ENCODE measurements at regions not wholly inside any gene's neighbourhood (a gene's known extent, or its start where the extent isn't known, plus 50 kb on each side); places are given as distances from the start of the nearest gene placed in this dataset.

GRCh38 chr5:13350767-13351166 is 593.7 kb downstream of the DNAH5 start:
- no peaks in the 10 kb centered on the region for H3F3A ChIP-seq (replicated peaks; ENCODE audit: low read depth)
- H3K36me3 ChIP-seq (ENCODE audit: insufficient read depth) = no peaks in the 10 kb centered on the region
- no peaks in the 10 kb centered on the region for H3K9me2 ChIP-seq (ENCODE audit: insufficient read depth)
- no peak overlapping the region for H3K4me2 ChIP-seq
- no peaks in the 10 kb centered on the region for H3K79me2 ChIP-seq (replicated peaks; ENCODE audit: insufficient read depth)
- no peak overlapping the region for H3K4me3 ChIP-seq
- Mint-ChIP-seq H3K9me3 (no peaks in the 10 kb centered on the region; the same call in 2 of the 3 replicates), H3K36me3 (ENCODE audit: low read depth) (no peaks in the 10 kb centered on the region), H3K27ac (no peak overlapping the region), H3K4me3 (no peak overlapping the region), H3K27me3 (ENCODE audit: insufficient read depth, low read depth, poor library complexity) (peaks cover 2% of the 10 kb centered on the region), H3K4me1 (no peaks in the 10 kb centered on the region)
- H3K4me1 ChIP-seq (ENCODE audit: insufficient read depth) = no peaks in the 10 kb centered on the region
- no peak overlapping the region for H2AFZ ChIP-seq
- DNase-seq (ENCODE audit: low spot score) (no peak), ATAC-seq (no peak)
- H3K27ac ChIP-seq (ENCODE audit: low read depth) = no peak overlapping the region
- H3K27me3 ChIP-seq (ENCODE audit: insufficient read depth) = no peaks in the 10 kb centered on the region
- no peaks in the 10 kb centered on the region for H4K20me1 ChIP-seq (replicated peaks; ENCODE audit: insufficient read depth)
- no peak for TF ChIP-seq REST (IDR thresholded peaks at IDR 0.05; ENCODE audit: unreplicated experiment)

- Histone ChIP-seq H3K4me3 (no peak overlapping the region), H3K27me3 (ENCODE audit: insufficient read depth) (no peaks in the 10 kb centered on the region), H2AFZ (no peak overlapping the region), H3K4me2 (no peak overlapping the region), H3K79me2 (replicated peaks; ENCODE audit: insufficient read depth) (no peaks in the 10 kb centered on the region), H3K36me3 (ENCODE audit: insufficient read depth) (no peaks in the 10 kb centered on the region), H3K9me2 (ENCODE audit: insufficient read depth) (0 out of 2 replicates have a peak, but pooled peaks cover 4% of the 10 kb centered on the region), H3K4me1 (ENCODE audit: insufficient read depth) (no peaks in the 10 kb centered on the region), H3K27ac (ENCODE audit: low read depth) (no peak overlapping the region), H3F3A (replicated peaks; ENCODE audit: low read depth) (no peaks in the 10 kb centered on the region), H4K20me1 (replicated peaks; ENCODE audit: insufficient read depth) (no peaks in the 10 kb centered on the region)
- ATAC-seq = no peak
- no peak for DNase-seq (ENCODE audit: low spot score)
- no peak overlapping the region for H3K4me3 Mint-ChIP-seq
- H3K27ac Mint-ChIP-seq = no peak overlapping the region
- H3K36me3 Mint-ChIP-seq (ENCODE audit: low read depth) = no peaks in the 10 kb centered on the region
- H3K4me1 Mint-ChIP-seq = no peaks in the 10 kb centered on the region
- H3K27me3 Mint-ChIP-seq (ENCODE audit: insufficient read depth, low read depth, poor library complexity) = peaks cover 2% of the 10 kb centered on the region
- H3K9me3 Mint-ChIP-seq = no peaks in the 10 kb centered on the region; the same call in 2 of the 3 replicates
- no peak for TF ChIP-seq NANOG (IDR thresholded peaks at IDR 0.05; ENCODE audit: borderline replicate concordance)
- no peak for TF ChIP-seq ZNF114 (CRISPR knock-in tag; IDR thresholded peaks at IDR 0.05)
- TF ChIP-seq EZH2 (IDR thresholded peaks at IDR 0.05; ENCODE audit: low read depth, unreplicated experiment) = no peak
- no peak for TF ChIP-seq POLR2AphosphoS5 (IDR thresholded peaks at IDR 0.05; ENCODE audit: low read depth)
- TF ChIP-seq CREB1 (CRISPR knock-in tag; IDR thresholded peaks at IDR 0.05; ENCODE audit: low read depth) = no peak
- no peak for TF ChIP-seq STAT1 (IDR thresholded peaks at IDR 0.05; ENCODE audit: unreplicated experiment)
- no peak for TF ChIP-seq JUNB (IDR thresholded peaks at IDR 0.05; ENCODE audit: unreplicated experiment)
- no peak for TF ChIP-seq REST (IDR thresholded peaks at IDR 0.05; ENCODE audit: unreplicated experiment)
- TF ChIP-seq CTCF (conservative IDR thresholded peaks at IDR 0.05; ENCODE audit: low read depth in 2 of 2) = no peak
Observed at GRCh38 chr5:13348568-13348967, 595.9 kb downstream of the DNAH5 start.

Measured in GM23338 (cell line).